Activated naive CD8-positive, alpha-beta T cell treated with anti-CD3 and anti-CD28 coated beads, Interleukin-2, amount 50 U/mL, for 24 hours (primary cell): ENCODE measurements at regions not wholly inside any gene's neighbourhood (a gene's known extent, or its start where the extent isn't known, plus 50 kb on each side); places are given as distances from the start of the nearest gene placed in this dataset.
A peak's percentile ranks its signal among the peaks of the same experiment; 100 is the strongest.

Source experiments
- ATAC-seq: fragments of 150-1000 bp; cut with Tn5 transposase; one replicate; pipeline ENCODE4 v1.10.0; 2021
- DNase-seq: peaks from one replicate; pipeline ENCODE4 v3.0.0; 2021
- H3K27ac Mint-ChIP-seq: one replicate; pipeline ENCODE4 v1.8.0; 2021; ENCODE audit warnings: mild to moderate bottlenecking, mixed read lengths
- H3K27me3 Mint-ChIP-seq: one replicate; pipeline ENCODE4 v1.8.0; 2021; ENCODE audit warnings: mixed read lengths
- H3K36me3 Mint-ChIP-seq: one replicate; pipeline ENCODE4 v1.8.0; 2021; ENCODE audit warnings: low read depth, mixed read lengths
- H3K4me1 Mint-ChIP-seq: one replicate; pipeline ENCODE4 v1.8.0; 2021; ENCODE audit warnings: mixed read lengths
- H3K4me3 Mint-ChIP-seq: one replicate; pipeline ENCODE4 v1.8.0; 2021; ENCODE audit warnings: mild to moderate bottlenecking, moderate library complexity, mixed read lengths
- H3K9me3 Mint-ChIP-seq: one replicate; pipeline ENCODE4 v1.8.0; 2021; ENCODE audit warnings: mixed read lengths

- Mint-ChIP-seq H3K27me3 (peaks cover 5% of the 10 kb centered on the region), H3K27ac (no peak overlapping the region), H3K4me3 (no peak overlapping the region), H3K4me1 (no peaks in the 10 kb centered on the region), H3K9me3 (no peaks in the 10 kb centered on the region), H3K36me3 (no peaks in the 10 kb centered on the region)
- ATAC-seq (no peak), DNase-seq (no peak)
Measured at GRCh38 chr21:35952651-35953340, 107.5 kb downstream of the SETD4 start.

- ATAC-seq = no peak
- H3K4me1 Mint-ChIP-seq = no peaks in the 10 kb centered on the region
Measured at GRCh38 chr21:35948982-35949381, 111.3 kb downstream of the SETD4 start.

GRCh38 chr21:35945089-35945671 is 115.1 kb downstream of the SETD4 start:
- Mint-ChIP-seq H3K4me1 (no peaks in the 10 kb centered on the region), H3K27ac (no peak overlapping the region), H3K4me3 (no peak overlapping the region), H3K36me3 (no peaks in the 10 kb centered on the region), H3K27me3 (no peaks in the 10 kb centered on the region), H3K9me3 (no peaks in the 10 kb centered on the region)
- DNase-seq = no peak
- ATAC-seq = no peak

More at GRCh38 chr21:35948982-35949381, 111.3 kb downstream of the SETD4 start:
- Mint-ChIP-seq H3K27ac (no peak overlapping the region), H3K36me3 (no peaks in the 10 kb centered on the region), H3K9me3 (no peaks in the 10 kb centered on the region), H3K4me3 (no peak overlapping the region), H3K27me3 (no peaks in the 10 kb centered on the region)
- no peak for DNase-seq

GRCh38 chr21:35943752-35944151 is 116.6 kb downstream of the SETD4 start:
- Mint-ChIP-seq H3K27ac (no peak overlapping the region), H3K4me3 (no peak overlapping the region), H3K36me3 (no peaks in the 10 kb centered on the region), H3K4me1 (no peaks in the 10 kb centered on the region), H3K27me3 (peaks cover under 1% of the 10 kb centered on the region), H3K9me3 (no peaks in the 10 kb centered on the region)
- ATAC-seq (no peak), DNase-seq (no peak)

- DNase-seq = no peak
- H3K36me3 Mint-ChIP-seq = no peaks in the 10 kb centered on the region
- H3K27ac Mint-ChIP-seq = no peak overlapping the region
- H3K4me1 Mint-ChIP-seq = no peaks in the 10 kb centered on the region
- no peak for ATAC-seq
- H3K4me3 Mint-ChIP-seq = no peak overlapping the region
- peaks cover 2% of the 10 kb centered on the region for H3K27me3 Mint-ChIP-seq
- no peaks in the 10 kb centered on the region for H3K9me3 Mint-ChIP-seq
Measured at GRCh38 chr21:35942211-35943144, 117.8 kb downstream of the SETD4 start.

- ATAC-seq (peak; percentile 46), DNase-seq (no peak)
- Mint-ChIP-seq H3K4me1 (no peaks in the 10 kb centered on the region), H3K36me3 (no peaks in the 10 kb centered on the region), H3K27ac (no peak overlapping the region), H3K9me3 (no peaks in the 10 kb centered on the region), H3K4me3 (no peak overlapping the region), H3K27me3 (peaks cover 2% of the 10 kb centered on the region)
Measured at GRCh38 chr21:35940074-35940927, 120.0 kb downstream of the SETD4 start.

GRCh38 chr21:35938446-35938845 is 121.9 kb downstream of the SETD4 start:
- peaks cover 2% of the 10 kb centered on the region for H3K27me3 Mint-ChIP-seq
- H3K36me3 Mint-ChIP-seq = no peaks in the 10 kb centered on the region
- no peaks in the 10 kb centered on the region for H3K9me3 Mint-ChIP-seq
- no peaks in the 10 kb centered on the region for H3K4me1 Mint-ChIP-seq
- H3K27ac Mint-ChIP-seq = no peak overlapping the region
- ATAC-seq (no peak), DNase-seq (no peak)
- no peak overlapping the region for H3K4me3 Mint-ChIP-seq

GRCh38 chr21:35933466-35933865 is 126.9 kb downstream of the SETD4 start:
- Mint-ChIP-seq H3K4me3 (no peak overlapping the region), H3K9me3 (no peaks in the 10 kb centered on the region), H3K27ac (no peak overlapping the region), H3K36me3 (no peaks in the 10 kb centered on the region), H3K4me1 (no peaks in the 10 kb centered on the region), H3K27me3 (no peaks in the 10 kb centered on the region)
- ATAC-seq = no peak
- no peak for DNase-seq

GRCh38 chr21:35932232-35932911 is 128.0 kb downstream of the SETD4 start:
- Mint-ChIP-seq H3K36me3 (no peaks in the 10 kb centered on the region), H3K4me1 (no peaks in the 10 kb centered on the region), H3K9me3 (no peaks in the 10 kb centered on the region), H3K27me3 (no peaks in the 10 kb centered on the region), H3K4me3 (no peak overlapping the region), H3K27ac (no peak overlapping the region)
- DNase-seq (peak; percentile 33), ATAC-seq (peak; percentile 86)

GRCh38 chr21:35929901-35930300 is 130.4 kb downstream of the SETD4 start:
- Mint-ChIP-seq H3K27ac (no peak overlapping the region), H3K9me3 (no peaks in the 10 kb centered on the region), H3K4me3 (no peak overlapping the region), H3K36me3 (no peaks in the 10 kb centered on the region), H3K27me3 (peaks cover 4% of the 10 kb centered on the region), H3K4me1 (no peaks in the 10 kb centered on the region)
- no peak for ATAC-seq
- no peak for DNase-seq

GRCh38 chr21:35927262-35927661 is 133.1 kb downstream of the SETD4 start:
- Mint-ChIP-seq H3K4me3 (no peak overlapping the region), H3K4me1 (no peaks in the 10 kb centered on the region), H3K36me3 (no peaks in the 10 kb centered on the region), H3K27ac (no peak overlapping the region), H3K27me3 (peaks cover 9% of the 10 kb centered on the region), H3K9me3 (no peaks in the 10 kb centered on the region)
- DNase-seq (no peak), ATAC-seq (no peak)

GRCh38 chr21:35926003-35926740 is 134.2 kb downstream of the SETD4 start:
- peaks cover 9% of the 10 kb centered on the region for H3K27me3 Mint-ChIP-seq
- no peaks in the 10 kb centered on the region for H3K4me1 Mint-ChIP-seq
- ATAC-seq = no peak
- H3K27ac Mint-ChIP-seq = no peak overlapping the region
- no peaks in the 10 kb centered on the region for H3K9me3 Mint-ChIP-seq
- no peak overlapping the region for H3K4me3 Mint-ChIP-seq
- no peaks in the 10 kb centered on the region for H3K36me3 Mint-ChIP-seq
- no peak for DNase-seq

GRCh38 chr21:35925497-35925896 is 134.8 kb downstream of the SETD4 start:
- DNase-seq (no peak), ATAC-seq (peak; percentile 42)
- Mint-ChIP-seq H3K4me3 (no peak overlapping the region), H3K27ac (no peak overlapping the region), H3K27me3 (peaks cover 13% of the 10 kb centered on the region), H3K36me3 (no peaks in the 10 kb centered on the region), H3K4me1 (no peaks in the 10 kb centered on the region), H3K9me3 (no peaks in the 10 kb centered on the region)
